GM12801 (cell line): ENCODE measurements at regions not wholly inside any gene's neighbourhood (a gene's known extent, or its start where the extent isn't known, plus 50 kb on each side); places are given as distances from the start of the nearest gene placed in this dataset.

ENCODE experiments used
- CTCF ChIP-seq: IDR thresholded peaks from one replicate; pipeline ENCODE4 v1.5.1; 2011; ENCODE audit warnings: control low read depth; ENCODE audit not compliant: insufficient read length; ENCODE audit errors: extremely low read depth

- TF ChIP-seq CTCF, result no peak
These were observed 873.8 kb upstream of the WWC1 start for GRCh38 chr5:167417662-167418061.

GRCh38 chr5:167425161-167425560, 866.3 kb upstream of the WWC1 start:
- TF ChIP-seq CTCF, result no peak

GRCh38 chr5:167426501-167426900, 864.9 kb upstream of the WWC1 start:
- TF ChIP-seq CTCF, result no peak

- TF ChIP-seq CTCF, result no peak
These were observed 850.6 kb upstream of the WWC1 start for GRCh38 chr5:167440846-167441245.

- TF ChIP-seq CTCF, result no peak
These were observed 848.5 kb upstream of the WWC1 start for GRCh38 chr5:167442922-167443321.

GRCh38 chr5:167447466-167448375, 843.7 kb upstream of the WWC1 start:
- TF ChIP-seq CTCF, result no peak

- no peak for TF ChIP-seq CTCF
These were observed 843.1 kb upstream of the WWC1 start for GRCh38 chr5:167448376-167448775.
